H9 (cell line): ENCODE measurements at regions not wholly inside any gene's neighbourhood (a gene's known extent, or its start where the extent isn't known, plus 50 kb on each side); places are given as distances from the start of the nearest gene placed in this dataset.

Experiments used
- DNase-seq: peaks from one replicate; pipeline ENCODE4 v3.0.0-alpha.2; 2017
- H2AFZ ChIP-seq: one replicate; pipeline ENCODE4 v1.6.1; 2013; ENCODE audit warnings: mild to moderate bottlenecking, low read length, control low read depth, moderate library complexity
- H2AK5ac ChIP-seq: 2 replicates; pipeline ENCODE4 v1.6.1; 2013; ENCODE audit warnings: low read length, control low read depth, mixed read lengths; ENCODE audit not compliant: insufficient read length
- H2BK120ac ChIP-seq: one replicate; pipeline ENCODE4 v1.6.1; 2013; ENCODE audit warnings: low read depth, mild to moderate bottlenecking, low read length, control low read depth, inconsistent platforms; ENCODE audit not compliant: poor library complexity, severe bottlenecking
- H2BK12ac ChIP-seq: 2 replicates; pipeline ENCODE4 v1.6.1; 2013; ENCODE audit warnings: low read length, control low read depth, mixed read lengths, low read depth; ENCODE audit not compliant: insufficient read length
- H2BK15ac ChIP-seq: 2 replicates; pipeline ENCODE4 v1.6.1; 2013; ENCODE audit warnings: low read depth, low read length, control low read depth
- H2BK20ac ChIP-seq: one replicate; pipeline ENCODE4 v1.6.1; 2013; ENCODE audit warnings: low read depth, mild to moderate bottlenecking, low read length, control low read depth, inconsistent platforms; ENCODE audit not compliant: poor library complexity, severe bottlenecking
- H2BK5ac ChIP-seq: 2 replicates; pipeline ENCODE4 v1.6.1; 2013; ENCODE audit warnings: low read length, control low read depth, mixed read lengths; ENCODE audit not compliant: insufficient read length
- H3K14ac ChIP-seq: 2 replicates; pipeline ENCODE4 v1.6.1; 2013; ENCODE audit warnings: low read length, control low read depth; ENCODE audit not compliant: insufficient read depth
- H3K18ac ChIP-seq: 2 replicates; pipeline ENCODE4 v1.6.1; 2013; ENCODE audit warnings: low read depth, mild to moderate bottlenecking, mixed read lengths, low read length, control low read depth; ENCODE audit not compliant: insufficient read length
- H3K23ac ChIP-seq: 2 replicates; pipeline ENCODE4 v1.6.1; 2013; ENCODE audit warnings: low read length, control low read depth, mixed read lengths, low read depth; ENCODE audit not compliant: insufficient read length
- H3K23me2 ChIP-seq: 2 replicates; pipeline ENCODE4 v1.6.1; 2013; ENCODE audit warnings: low read depth, mild to moderate bottlenecking, mixed read lengths, low read length, control low read depth; ENCODE audit not compliant: insufficient read length, poor library complexity, severe bottlenecking
- H3K27ac ChIP-seq: 2 replicates; pipeline ENCODE4 v1.5.1; 2013; ENCODE audit warnings: low read length, control low read depth, mixed read lengths, low read depth; ENCODE audit not compliant: insufficient read length
- H3K27me3 ChIP-seq: 2 replicates; pipeline ENCODE4 v1.6.1; 2013; ENCODE audit warnings: low read length, control low read depth, inconsistent platforms; ENCODE audit not compliant: insufficient read depth
- H3K4ac ChIP-seq: 2 replicates; pipeline ENCODE4 v1.6.1; 2013; ENCODE audit warnings: low read depth, mild to moderate bottlenecking, control low read depth, inconsistent platforms, low read length, moderate library complexity
- H3K4me1 ChIP-seq: 2 replicates; pipeline ENCODE4 v1.6.1; 2013; ENCODE audit warnings: low read length, control low read depth, inconsistent platforms; ENCODE audit not compliant: insufficient read depth
- H3K4me2 ChIP-seq: 2 replicates; pipeline ENCODE4 v1.6.1; 2013; ENCODE audit warnings: low read length, control low read depth, mixed read lengths; ENCODE audit not compliant: insufficient read length, insufficient read depth
- H3K56ac ChIP-seq: 2 replicates; pipeline ENCODE4 v1.6.1; 2013; ENCODE audit warnings: low read depth, mild to moderate bottlenecking, mixed read lengths, low read length, control low read depth; ENCODE audit not compliant: insufficient read length
- H3K79me1 ChIP-seq: 2 replicates; pipeline ENCODE4 v1.6.1; 2013; ENCODE audit warnings: low read depth, mild to moderate bottlenecking, moderate library complexity, low read length, control low read depth, inconsistent platforms; ENCODE audit not compliant: insufficient read depth, poor library complexity, severe bottlenecking
- H3K79me2 ChIP-seq: 2 replicates; pipeline ENCODE4 v1.6.1; 2013; ENCODE audit warnings: low read length, control low read depth, inconsistent platforms; ENCODE audit not compliant: insufficient read depth
- H3K9ac ChIP-seq: 2 replicates; pipeline ENCODE4 v1.6.1; 2013; ENCODE audit warnings: low read length, control low read depth, mixed read lengths; ENCODE audit not compliant: insufficient read length; ENCODE audit errors: extremely low read depth
- H3K9me3 ChIP-seq: one replicate; pipeline ENCODE4 v1.6.1; 2013; ENCODE audit warnings: low read depth, low read length, inconsistent platforms; ENCODE audit not compliant: control insufficient read depth
- H3T11ph ChIP-seq: one replicate; pipeline ENCODE4 v1.6.1; 2013; ENCODE audit warnings: mild to moderate bottlenecking, low read length, control low read depth, inconsistent platforms
- H4K20me1 ChIP-seq: one replicate; pipeline ENCODE4 v1.6.1; 2013; ENCODE audit not compliant: control insufficient read depth, insufficient read length, insufficient read depth
- H4K5ac ChIP-seq: 2 replicates; pipeline ENCODE4 v1.6.1; 2013; ENCODE audit warnings: low read depth, mild to moderate bottlenecking, mixed read lengths, low read length, control low read depth; ENCODE audit not compliant: insufficient read length
- H4K8ac ChIP-seq: replicated peaks from 2 replicates; pipeline ENCODE4 v1.6.1; 2013; ENCODE audit warnings: low read length, control low read depth, mixed read lengths, low read depth; ENCODE audit not compliant: insufficient read length
- H4K91ac ChIP-seq: 2 replicates; pipeline ENCODE4 v1.6.1; 2013; ENCODE audit warnings: low read depth, mild to moderate bottlenecking, moderate library complexity, mixed read lengths, low read length, control low read depth; ENCODE audit not compliant: insufficient read length
- H3K27ac Mint-ChIP-seq, 3 experiments: 2 replicates in 2 of 3; 3 replicates in 1 of 3; pipeline ENCODE4 v1.8.0; 2020 to 2021; ENCODE audit warnings: mixed read lengths in 3 of 3, mild to moderate bottlenecking in 1 of 3, moderate library complexity in 1 of 3
- H3K27me3 Mint-ChIP-seq: 2 replicates; pipeline ENCODE4 v1.8.0; 2021; ENCODE audit warnings: low read depth, mild to moderate bottlenecking, moderate library complexity, mixed read lengths
- H3K36me3 Mint-ChIP-seq, 3 experiments: 2 replicates in 2 of 3; 3 replicates in 1 of 3; pipeline ENCODE4 v1.8.0; 2020 to 2021; ENCODE audit warnings: low read depth in 3 of 3, mixed read lengths in 3 of 3; ENCODE audit not compliant: insufficient read depth in 1 of 3
- H3K4me1 Mint-ChIP-seq, 2 experiments: 2 replicates each; pipeline ENCODE4 v1.8.0; 2020; ENCODE audit warnings: mixed read lengths in 2 of 2
- H3K4me3 Mint-ChIP-seq, 2 experiments: 2 replicates in 1 of 2; 3 replicates in 1 of 2; pipeline ENCODE4 v1.8.0; 2020 to 2021; ENCODE audit warnings: mild to moderate bottlenecking in 2 of 2, mixed read lengths in 2 of 2, moderate library complexity in 1 of 2
- H3K9me3 Mint-ChIP-seq, 2 experiments: 2 replicates in 1 of 2; 3 replicates in 1 of 2; pipeline ENCODE4 v1.8.0; 2020; ENCODE audit warnings: mild to moderate bottlenecking in 2 of 2, mixed read lengths in 2 of 2, moderate library complexity in 1 of 2
- WGBS: extraction: QIAGEN DNeasy Blood & Tissue Kit; methylation state at CpG from one replicate; pipeline ENCODE4 v1.1.7; 2013; ENCODE audit warnings: missing lambda C conversion rate, low lambda C conversion rate, mixed read lengths; ENCODE audit not compliant: insufficient read length; ENCODE audit errors: extremely low coverage; 5-methylcytosine and 5-hydroxymethylcytosine counted together
- TF ChIP-seq, protein P1 (sequence below): fragments of 200-600 bp; sonication (generic); conservative IDR thresholded peaks from 3 replicates; pipeline ENCODE4 v1.8.0; 2021; ENCODE audit warnings: antibody characterized with exemption, mild to moderate bottlenecking

GRCh38 chr4:16969696-16970135 lies 71.3 kb upstream of the LDB2 start:
- no peak overlapping the region for H2BK120ac ChIP-seq
- peaks cover 8 to 29% of the 10 kb centered on the region in 2 experiments; a peak in 3 of 4 replicates for H3K4me1 Mint-ChIP-seq
- no peaks in the 10 kb centered on the region for H3K9me3 Mint-ChIP-seq
- no peaks in the 10 kb centered on the region for H3K79me2 ChIP-seq
- H2AFZ ChIP-seq, result no peak overlapping the region
- no peak overlapping the region for H3K27ac ChIP-seq
- no peaks in the 10 kb centered on the region for H4K20me1 ChIP-seq
- no CpG with 5 or more reads among the region's 8 CpGs for WGBS
- H2BK5ac ChIP-seq, result no peak overlapping the region
- H2BK20ac ChIP-seq, result no peak overlapping the region
- TF ChIP-seq, protein P1, sequence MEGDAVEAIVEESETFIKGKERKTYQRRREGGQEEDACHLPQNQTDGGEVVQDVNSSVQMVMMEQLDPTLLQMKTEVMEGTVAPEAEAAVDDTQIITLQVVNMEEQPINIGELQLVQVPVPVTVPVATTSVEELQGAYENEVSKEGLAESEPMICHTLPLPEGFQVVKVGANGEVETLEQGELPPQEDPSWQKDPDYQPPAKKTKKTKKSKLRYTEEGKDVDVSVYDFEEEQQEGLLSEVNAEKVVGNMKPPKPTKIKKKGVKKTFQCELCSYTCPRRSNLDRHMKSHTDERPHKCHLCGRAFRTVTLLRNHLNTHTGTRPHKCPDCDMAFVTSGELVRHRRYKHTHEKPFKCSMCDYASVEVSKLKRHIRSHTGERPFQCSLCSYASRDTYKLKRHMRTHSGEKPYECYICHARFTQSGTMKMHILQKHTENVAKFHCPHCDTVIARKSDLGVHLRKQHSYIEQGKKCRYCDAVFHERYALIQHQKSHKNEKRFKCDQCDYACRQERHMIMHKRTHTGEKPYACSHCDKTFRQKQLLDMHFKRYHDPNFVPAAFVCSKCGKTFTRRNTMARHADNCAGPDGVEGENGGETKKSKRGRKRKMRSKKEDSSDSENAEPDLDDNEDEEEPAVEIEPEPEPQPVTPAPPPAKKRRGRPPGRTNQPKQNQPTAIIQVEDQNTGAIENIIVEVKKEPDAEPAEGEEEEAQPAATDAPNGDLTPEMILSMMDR, result no peak
- H3K14ac ChIP-seq, result no peak overlapping the region
- H3K9ac ChIP-seq, result no peak overlapping the region
- H4K8ac ChIP-seq, result no peak overlapping the region
- no peaks in the 10 kb centered on the region for H3K23me2 ChIP-seq
- no peak overlapping the region for H2BK12ac ChIP-seq
- no peak overlapping the region for H3K27ac Mint-ChIP-seq
- H3K27me3 Mint-ChIP-seq, result no peaks in the 10 kb centered on the region; the same call in 1 of the 2 replicates
- H3K4me1 ChIP-seq, result peaks cover 6% of the 10 kb centered on the region; the same call in 1 of the 2 replicates
- no peaks in the 10 kb centered on the region for H3K36me3 Mint-ChIP-seq
- no peak overlapping the region for H3K4me2 ChIP-seq
- no peak overlapping the region for H2AK5ac ChIP-seq
- H3K27me3 ChIP-seq, result no peaks in the 10 kb centered on the region
- H4K91ac ChIP-seq, result no peak overlapping the region
- no peak overlapping the region for H2BK15ac ChIP-seq
- no peak for DNase-seq
- no peaks in the 10 kb centered on the region for H3K79me1 ChIP-seq
- no peak overlapping the region for H4K5ac ChIP-seq
- H3K4ac ChIP-seq, result no peak overlapping the region
- H3K4me3 Mint-ChIP-seq, result no peak overlapping the region
- no peak overlapping the region for H3K18ac ChIP-seq
- no peaks in the 10 kb centered on the region for H3K9me3 ChIP-seq
- no peak overlapping the region for H3T11ph ChIP-seq
- H3K56ac ChIP-seq, result no peak overlapping the region
- H3K23ac ChIP-seq, result no peak overlapping the region
